Lower leg skin (tissue), 3 donors: ENCODE measurements at regions not wholly inside any gene's neighbourhood (a gene's known extent, or its start where the extent isn't known, plus 50 kb on each side); places are given as distances from the start of the nearest gene placed in this dataset.

Experiments used
- CTCF ChIP-seq, 3 donors: fragments of 450-650 bp; IDR thresholded peaks; one replicate each; pipeline ENCODE4 v1.5.1; 2016; ENCODE audit warnings: antibody characterized with exemption in 3 of 3, mild to moderate bottlenecking in 3 of 3, moderate library complexity in 2 of 3
- POLR2A ChIP-seq, 2 donors: fragments of 450-650 bp; IDR thresholded peaks; one replicate each; pipeline ENCODE4 v1.6.1; 2016 to 2017; ENCODE audit warnings: antibody characterized with exemption in 2 of 2, mild to moderate bottlenecking in 1 of 2, moderate library complexity in 1 of 2

- TF ChIP-seq CTCF (IDR thresholded peaks at IDR 0.05) (no peak), POLR2A (IDR thresholded peaks at IDR 0.05) (no peak)
These were observed 851.5 kb downstream of the DACH1 start for GRCh38 chr13:71015516-71015915.
